Cardiac fibroblast (primary cell): ENCODE measurements at regions not wholly inside any gene's neighbourhood (a gene's known extent, or its start where the extent isn't known, plus 50 kb on each side); places are given as distances from the start of the nearest gene placed in this dataset.
A peak's percentile ranks its signal among the peaks of the same experiment; 100 is the strongest.

ENCODE experiments used
- DNase-seq, 2 donors: peaks; one replicate each; pipeline versions ENCODE4 v3.0.0 to v3.0.0-alpha.2; 2010; ENCODE audit warnings: low read depth in 2 of 2
- H3K4me3 ChIP-seq, 2 donors: replicated peaks in 1 of 2; 1 replicate in 1 of 2; 2 replicates in 1 of 2; pipeline ENCODE4 v1.5.1; 2011; ENCODE audit warnings: low read depth in 2 of 2, low read length in 2 of 2, mild to moderate bottlenecking in 2 of 2, moderate library complexity in 1 of 2
- TF ChIP-seq, protein P1 (sequence below): IDR thresholded peaks from one replicate; pipeline ENCODE4 v1.5.1; 2011; ENCODE audit warnings: low read depth, mild to moderate bottlenecking, low read length, inconsistent platforms

DNA sequence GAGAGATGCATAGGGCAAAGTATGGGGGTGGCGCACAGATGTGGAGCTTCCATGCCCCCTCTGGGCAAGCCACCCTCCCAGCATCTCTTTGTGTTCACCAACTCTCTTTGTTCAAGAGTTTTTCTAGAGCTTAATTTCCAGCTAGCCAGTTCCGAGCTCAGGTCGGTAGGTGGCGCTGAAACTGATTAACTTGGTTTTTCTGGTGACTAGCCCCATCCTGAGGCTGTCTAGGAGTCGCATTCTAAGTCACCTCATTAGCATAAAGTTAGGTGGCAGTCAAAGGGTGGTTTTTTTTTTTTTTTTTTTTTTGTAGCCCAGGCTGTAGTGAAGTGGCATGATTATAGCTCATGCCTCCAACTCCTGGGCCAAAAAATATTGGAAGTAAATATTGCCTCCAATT is 476.4 kb downstream of the KDM4C start:
- peak; percentile 53 to 66 for DNase-seq
- TF ChIP-seq, protein P1, sequence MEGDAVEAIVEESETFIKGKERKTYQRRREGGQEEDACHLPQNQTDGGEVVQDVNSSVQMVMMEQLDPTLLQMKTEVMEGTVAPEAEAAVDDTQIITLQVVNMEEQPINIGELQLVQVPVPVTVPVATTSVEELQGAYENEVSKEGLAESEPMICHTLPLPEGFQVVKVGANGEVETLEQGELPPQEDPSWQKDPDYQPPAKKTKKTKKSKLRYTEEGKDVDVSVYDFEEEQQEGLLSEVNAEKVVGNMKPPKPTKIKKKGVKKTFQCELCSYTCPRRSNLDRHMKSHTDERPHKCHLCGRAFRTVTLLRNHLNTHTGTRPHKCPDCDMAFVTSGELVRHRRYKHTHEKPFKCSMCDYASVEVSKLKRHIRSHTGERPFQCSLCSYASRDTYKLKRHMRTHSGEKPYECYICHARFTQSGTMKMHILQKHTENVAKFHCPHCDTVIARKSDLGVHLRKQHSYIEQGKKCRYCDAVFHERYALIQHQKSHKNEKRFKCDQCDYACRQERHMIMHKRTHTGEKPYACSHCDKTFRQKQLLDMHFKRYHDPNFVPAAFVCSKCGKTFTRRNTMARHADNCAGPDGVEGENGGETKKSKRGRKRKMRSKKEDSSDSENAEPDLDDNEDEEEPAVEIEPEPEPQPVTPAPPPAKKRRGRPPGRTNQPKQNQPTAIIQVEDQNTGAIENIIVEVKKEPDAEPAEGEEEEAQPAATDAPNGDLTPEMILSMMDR = peak; percentile 72
- H3K4me3 ChIP-seq = no peak overlapping the region

DNA sequence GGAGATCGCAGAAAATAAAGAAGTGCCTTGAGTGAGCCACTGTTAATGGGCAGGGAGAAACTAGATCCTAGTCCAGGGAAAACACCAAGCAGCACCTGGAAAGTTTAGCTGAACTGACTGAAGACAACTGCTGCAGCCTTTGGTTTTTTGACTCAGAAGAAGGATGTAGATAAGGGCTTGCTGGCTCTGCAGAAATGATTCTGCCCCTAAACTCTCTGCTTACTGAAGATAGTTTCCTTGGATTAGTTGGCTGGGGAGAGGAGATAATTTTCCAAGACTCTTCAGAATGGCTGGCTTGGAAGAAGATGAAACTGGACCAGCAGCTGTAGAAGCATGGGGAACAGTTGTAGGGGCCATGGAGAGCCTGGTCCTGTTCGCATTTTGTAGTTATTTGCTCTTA is 471.8 kb downstream of the KDM4C start:
- TF ChIP-seq, protein P1 = no peak
- H3K4me3 ChIP-seq = no peak overlapping the region
- no peak for DNase-seq

DNA sequence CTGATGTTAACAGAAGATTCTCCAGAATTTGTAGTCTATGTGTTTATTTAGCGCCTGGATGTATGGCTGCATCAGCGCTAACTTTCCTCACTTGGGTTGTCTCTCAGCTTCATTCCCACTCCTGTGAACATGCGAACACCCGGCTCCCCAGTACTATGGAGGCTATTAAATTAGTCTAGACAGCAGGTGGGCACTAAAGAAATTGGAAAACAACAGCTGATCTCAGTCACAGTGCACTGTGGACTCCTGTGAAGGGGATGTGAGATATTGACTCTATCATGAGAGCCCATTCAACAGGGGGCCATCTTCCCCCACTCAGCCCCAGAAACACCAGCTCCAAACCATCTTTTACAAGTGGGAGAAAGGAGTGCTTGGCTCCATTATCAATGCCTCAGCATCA is 471.0 kb downstream of the KDM4C start:
- TF ChIP-seq, protein P1 = no peak
- no peak overlapping the region for H3K4me3 ChIP-seq
- DNase-seq = no peak

DNA sequence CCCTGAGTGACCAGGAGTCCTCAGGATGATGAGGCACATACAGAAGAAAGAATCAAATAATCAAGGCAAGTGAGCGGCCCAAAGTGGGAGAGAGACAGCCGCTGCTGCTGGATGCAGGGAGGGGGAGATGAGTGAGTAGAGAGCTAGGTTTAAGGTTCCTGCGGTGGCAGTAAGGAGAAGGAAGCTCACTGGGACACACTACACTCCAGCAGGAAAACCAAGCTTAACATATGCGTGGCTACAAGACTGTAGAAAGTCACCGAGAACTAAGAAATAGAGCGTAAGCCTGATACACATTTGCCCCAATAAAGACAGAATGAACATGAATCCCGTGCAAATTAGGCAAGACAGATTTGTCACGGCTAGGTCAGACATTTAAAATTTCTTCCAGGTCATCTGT is 470.2 kb downstream of the KDM4C start:
- TF ChIP-seq, protein P1 = no peak
- no peak for DNase-seq
- H3K4me3 ChIP-seq = no peak overlapping the region

DNA sequence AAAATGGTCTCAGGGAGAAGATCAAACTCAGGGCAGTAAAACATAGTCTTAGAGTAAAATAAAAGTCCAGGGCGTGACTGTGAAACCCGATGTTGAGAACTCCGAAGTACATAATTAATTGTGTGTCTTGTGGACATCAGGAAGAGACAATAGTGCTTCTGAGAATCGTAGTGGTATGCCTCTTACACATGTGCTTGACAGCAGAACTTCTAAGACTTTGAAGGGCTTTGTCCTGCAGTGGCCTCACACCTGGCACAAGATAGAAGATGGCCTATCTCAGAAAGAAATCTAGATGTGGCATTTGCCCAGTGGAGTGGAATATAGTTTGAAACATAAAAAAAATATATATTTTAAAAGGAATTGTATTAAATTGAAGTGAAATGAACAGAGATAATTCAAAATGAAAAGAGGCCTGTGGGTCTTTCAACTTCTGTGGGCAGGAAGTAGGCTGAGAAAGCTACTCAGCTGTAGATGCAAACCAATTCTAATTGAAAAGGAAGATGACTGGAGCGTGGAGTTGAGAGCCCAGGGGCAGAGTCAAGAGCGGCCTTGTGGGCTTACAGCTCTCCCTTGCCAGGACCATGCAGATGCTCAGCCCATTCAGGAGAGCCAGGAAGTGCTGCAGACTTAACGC is 468.4 kb downstream of the KDM4C start:
- no peak overlapping the region for H3K4me3 ChIP-seq
- DNase-seq = no peak
- TF ChIP-seq, protein P1 = no peak
